ENCODE measurements at regions not wholly inside any gene's neighbourhood (a gene's known extent, or its start where the extent isn't known, plus 50 kb on each side); places are given as distances from the start of the nearest gene placed in this dataset.

DNA sequence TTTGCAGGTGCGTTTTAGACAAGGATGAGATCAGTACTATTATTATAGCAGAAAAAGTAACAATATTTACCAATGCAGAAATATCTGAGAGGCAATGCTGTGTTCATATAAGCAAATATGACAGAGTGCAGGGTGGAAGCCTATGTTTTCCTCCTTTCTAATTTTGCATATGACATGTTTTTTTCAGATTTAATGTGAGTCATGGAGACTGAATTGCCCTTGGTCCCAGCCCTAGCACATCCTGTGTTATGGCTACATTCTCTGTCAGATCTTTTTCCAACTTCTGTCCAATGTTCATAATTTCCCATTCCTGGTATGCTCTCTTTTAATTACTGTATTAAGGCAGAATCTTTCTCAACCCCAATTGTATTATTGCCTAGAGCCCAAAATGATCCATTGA is 165.6 kb downstream of the SLC7A11 start:
- no peaks in the 10 kb centered on the region for H3K36me3 ChIP-seq (ENCODE audit: insufficient read depth, low read length)
- ATAC-seq (ENCODE audit: insufficient read depth, low read depth) (no peak), DNase-seq (no peak)
- H2AFZ ChIP-seq (ENCODE audit: low read depth, low read length): no peak overlapping the region
- TF ChIP-seq, protein P1, sequence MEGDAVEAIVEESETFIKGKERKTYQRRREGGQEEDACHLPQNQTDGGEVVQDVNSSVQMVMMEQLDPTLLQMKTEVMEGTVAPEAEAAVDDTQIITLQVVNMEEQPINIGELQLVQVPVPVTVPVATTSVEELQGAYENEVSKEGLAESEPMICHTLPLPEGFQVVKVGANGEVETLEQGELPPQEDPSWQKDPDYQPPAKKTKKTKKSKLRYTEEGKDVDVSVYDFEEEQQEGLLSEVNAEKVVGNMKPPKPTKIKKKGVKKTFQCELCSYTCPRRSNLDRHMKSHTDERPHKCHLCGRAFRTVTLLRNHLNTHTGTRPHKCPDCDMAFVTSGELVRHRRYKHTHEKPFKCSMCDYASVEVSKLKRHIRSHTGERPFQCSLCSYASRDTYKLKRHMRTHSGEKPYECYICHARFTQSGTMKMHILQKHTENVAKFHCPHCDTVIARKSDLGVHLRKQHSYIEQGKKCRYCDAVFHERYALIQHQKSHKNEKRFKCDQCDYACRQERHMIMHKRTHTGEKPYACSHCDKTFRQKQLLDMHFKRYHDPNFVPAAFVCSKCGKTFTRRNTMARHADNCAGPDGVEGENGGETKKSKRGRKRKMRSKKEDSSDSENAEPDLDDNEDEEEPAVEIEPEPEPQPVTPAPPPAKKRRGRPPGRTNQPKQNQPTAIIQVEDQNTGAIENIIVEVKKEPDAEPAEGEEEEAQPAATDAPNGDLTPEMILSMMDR (IDR thresholded peaks at IDR 0.05; ENCODE audit: borderline replicate concordance, extremely low read depth, low read length, poor library complexity, severe bottlenecking): no peak
- TF ChIP-seq EZH2 (IDR thresholded peaks at IDR 0.05; ENCODE audit: borderline replicate concordance, low read depth, low read length, severe bottlenecking): no peak
- no peaks in the 10 kb centered on the region for H4K20me1 ChIP-seq (ENCODE audit: insufficient read depth, low read length)
- H3K27me3 ChIP-seq (ENCODE audit: insufficient read depth, low read length, poor library complexity): no peaks in the 10 kb centered on the region
- H3K27ac ChIP-seq (ENCODE audit: low read length): no peak overlapping the region
- H3K4me3 ChIP-seq (ENCODE audit: low read depth in 1 of 2, low read length in 2 of 2): no peak overlapping the region
- H3K9ac ChIP-seq (ENCODE audit: low read depth, low read length): no peak overlapping the region
- H3K4me2 ChIP-seq (ENCODE audit: insufficient read depth, low read length): no peak overlapping the region
- no peaks in the 10 kb centered on the region for H3K79me2 ChIP-seq (ENCODE audit: insufficient read depth, low read length)
- H3K4me1 ChIP-seq (ENCODE audit: insufficient read depth, low read length): no peaks in the 10 kb centered on the region
- H3K9me3 ChIP-seq (ENCODE audit: insufficient read depth, low read length, severe bottlenecking): no peaks in the 10 kb centered on the region

- TF ChIP-seq, protein P1 (IDR thresholded peaks at IDR 0.05; ENCODE audit: borderline replicate concordance, extremely low read depth, low read length, poor library complexity, severe bottlenecking): no peak
- TF ChIP-seq EZH2 (IDR thresholded peaks at IDR 0.05; ENCODE audit: borderline replicate concordance, low read depth, low read length, severe bottlenecking): no peak
- DNase-seq (no peak), ATAC-seq (ENCODE audit: insufficient read depth, low read depth) (no peak)
- Histone ChIP-seq H4K20me1 (ENCODE audit: insufficient read depth, low read length) (no peaks in the 10 kb centered on the region), H3K4me3 (ENCODE audit: low read depth in 1 of 2, low read length in 2 of 2) (no peak overlapping the region), H3K27me3 (ENCODE audit: insufficient read depth, low read length, poor library complexity) (no peaks in the 10 kb centered on the region), H3K4me1 (ENCODE audit: insufficient read depth, low read length) (no peaks in the 10 kb centered on the region), H3K4me2 (ENCODE audit: insufficient read depth, low read length) (no peak overlapping the region), H3K27ac (ENCODE audit: low read length) (no peak overlapping the region), H3K79me2 (ENCODE audit: insufficient read depth, low read length) (no peaks in the 10 kb centered on the region), H3K36me3 (ENCODE audit: insufficient read depth, low read length) (no peaks in the 10 kb centered on the region), H3K9ac (ENCODE audit: low read depth, low read length) (no peak overlapping the region), H2AFZ (ENCODE audit: low read depth, low read length) (no peak overlapping the region), H3K9me3 (ENCODE audit: insufficient read depth, low read length, severe bottlenecking) (no peaks in the 10 kb centered on the region)
These were observed 171.3 kb downstream of the SLC7A11 start for GRCh38 chr4:138070816-138071215.

- TF ChIP-seq, protein P1 (IDR thresholded peaks at IDR 0.05; ENCODE audit: borderline replicate concordance, extremely low read depth, low read length, poor library complexity, severe bottlenecking): no peak
- no peak for TF ChIP-seq EZH2 (IDR thresholded peaks at IDR 0.05; ENCODE audit: borderline replicate concordance, low read depth, low read length, severe bottlenecking)
- H4K20me1 ChIP-seq (ENCODE audit: insufficient read depth, low read length): no peaks in the 10 kb centered on the region
- no peaks in the 10 kb centered on the region for H3K36me3 ChIP-seq (ENCODE audit: insufficient read depth, low read length)
- no peaks in the 10 kb centered on the region for H3K79me2 ChIP-seq (ENCODE audit: insufficient read depth, low read length)
- no peaks in the 10 kb centered on the region for H3K4me1 ChIP-seq (ENCODE audit: insufficient read depth, low read length)
- H3K9me3 ChIP-seq (ENCODE audit: insufficient read depth, low read length, severe bottlenecking): no peaks in the 10 kb centered on the region
- H3K27ac ChIP-seq (ENCODE audit: low read length): no peak overlapping the region
- no peak overlapping the region for H3K4me3 ChIP-seq (ENCODE audit: low read depth in 1 of 2, low read length in 2 of 2)
- no peak overlapping the region for H3K9ac ChIP-seq (ENCODE audit: low read depth, low read length)
- H3K4me2 ChIP-seq (ENCODE audit: insufficient read depth, low read length): no peak overlapping the region
- H2AFZ ChIP-seq (ENCODE audit: low read depth, low read length): no peak overlapping the region
- no peaks in the 10 kb centered on the region for H3K27me3 ChIP-seq (ENCODE audit: insufficient read depth, low read length, poor library complexity)
- DNase-seq: no peak
- ATAC-seq (ENCODE audit: insufficient read depth, low read depth): no peak
These were observed 178.6 kb downstream of the SLC7A11 start for GRCh38 chr4:138063581-138063980.

DNA sequence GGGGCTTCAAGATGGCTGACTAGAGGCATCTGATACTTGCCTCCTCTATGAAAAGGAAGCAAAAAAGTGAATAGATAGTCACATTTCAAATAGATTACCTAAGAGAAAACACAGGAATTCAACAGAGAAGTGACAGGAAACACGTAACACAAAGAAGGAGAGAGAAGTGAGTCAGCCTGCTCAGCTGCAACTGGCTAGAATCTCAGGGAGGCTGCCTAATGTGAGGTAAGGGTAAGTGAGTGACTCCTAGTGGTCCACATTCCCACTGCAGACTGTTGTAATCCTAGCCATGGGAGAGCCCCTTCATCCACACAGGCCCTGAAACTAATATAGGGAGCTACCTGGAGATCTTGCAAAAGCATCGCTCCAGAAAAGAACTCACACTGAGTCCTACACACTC is 179.2 kb downstream of the SLC7A11 start:
- H3K36me3 ChIP-seq (ENCODE audit: insufficient read depth, low read length): no peaks in the 10 kb centered on the region
- no peak overlapping the region for H3K4me3 ChIP-seq (ENCODE audit: low read depth in 1 of 2, low read length in 2 of 2)
- TF ChIP-seq, protein P1 (IDR thresholded peaks at IDR 0.05; ENCODE audit: borderline replicate concordance, extremely low read depth, low read length, poor library complexity, severe bottlenecking): no peak
- TF ChIP-seq EZH2 (IDR thresholded peaks at IDR 0.05; ENCODE audit: borderline replicate concordance, low read depth, low read length, severe bottlenecking): no peak
- H2AFZ ChIP-seq (ENCODE audit: low read depth, low read length): no peak overlapping the region
- no peak for ATAC-seq (ENCODE audit: insufficient read depth, low read depth)
- no peaks in the 10 kb centered on the region for H4K20me1 ChIP-seq (ENCODE audit: insufficient read depth, low read length)
- H3K4me2 ChIP-seq (ENCODE audit: insufficient read depth, low read length): no peak overlapping the region
- H3K9ac ChIP-seq (ENCODE audit: low read depth, low read length): no peak overlapping the region
- no peaks in the 10 kb centered on the region for H3K79me2 ChIP-seq (ENCODE audit: insufficient read depth, low read length)
- no peaks in the 10 kb centered on the region for H3K9me3 ChIP-seq (ENCODE audit: insufficient read depth, low read length, severe bottlenecking)
- no peak overlapping the region for H3K27ac ChIP-seq (ENCODE audit: low read length)
- H3K27me3 ChIP-seq (ENCODE audit: insufficient read depth, low read length, poor library complexity): no peaks in the 10 kb centered on the region
- DNase-seq: no peak
- H3K4me1 ChIP-seq (ENCODE audit: insufficient read depth, low read length): no peaks in the 10 kb centered on the region
